D721Med (cell line): ENCODE measurements at regions not wholly inside any gene's neighbourhood (a gene's known extent, or its start where the extent isn't known, plus 50 kb on each side); places are given as distances from the start of the nearest gene placed in this dataset.

ENCODE experiments used
- DNase-seq: peaks from one replicate; pipeline ENCODE4 v3.0.0; 2011; ENCODE audit warnings: low spot score; ENCODE audit not compliant: insufficient read length
- FAIRE-seq: peaks from 2 replicates; lab custom pipeline; 2011; peaks lifted over from hg19 to GRCh38; lab: Jason Lieb, UNC
- TF ChIP-seq, protein P1 (sequence below): IDR thresholded peaks from 2 replicates; pipeline ENCODE4 v1.5.1; 2012; ENCODE audit warnings: mild to moderate bottlenecking, control low read depth; ENCODE audit not compliant: insufficient read depth; ENCODE audit errors: missing control alignments

- FAIRE-seq (no peak), DNase-seq (no peak)
Measured at GRCh38 chr3:74351213-74351612, 263.2 kb downstream of the CNTN3 start.

DNA sequence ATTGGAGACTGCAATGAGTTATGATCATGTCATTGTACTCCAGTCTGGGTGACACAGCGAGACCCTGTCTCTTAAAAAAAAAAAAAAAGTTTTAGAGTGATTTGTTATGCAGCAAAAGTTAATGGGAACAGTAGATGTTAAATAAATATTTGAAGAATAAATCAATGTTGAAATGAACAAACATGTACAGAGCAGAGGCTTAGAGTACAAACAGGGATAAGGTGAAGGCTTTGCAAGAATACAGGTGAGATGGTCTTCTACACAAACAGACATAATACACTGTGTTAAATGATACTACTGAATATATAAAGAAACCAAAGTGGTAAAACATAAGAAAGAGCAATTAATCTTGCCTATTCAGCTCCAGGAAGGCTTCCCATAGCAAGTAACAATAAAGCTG is 265.4 kb downstream of the CNTN3 start:
- DNase-seq (no peak), FAIRE-seq (peak; percentile 11)
- TF ChIP-seq, protein P1, sequence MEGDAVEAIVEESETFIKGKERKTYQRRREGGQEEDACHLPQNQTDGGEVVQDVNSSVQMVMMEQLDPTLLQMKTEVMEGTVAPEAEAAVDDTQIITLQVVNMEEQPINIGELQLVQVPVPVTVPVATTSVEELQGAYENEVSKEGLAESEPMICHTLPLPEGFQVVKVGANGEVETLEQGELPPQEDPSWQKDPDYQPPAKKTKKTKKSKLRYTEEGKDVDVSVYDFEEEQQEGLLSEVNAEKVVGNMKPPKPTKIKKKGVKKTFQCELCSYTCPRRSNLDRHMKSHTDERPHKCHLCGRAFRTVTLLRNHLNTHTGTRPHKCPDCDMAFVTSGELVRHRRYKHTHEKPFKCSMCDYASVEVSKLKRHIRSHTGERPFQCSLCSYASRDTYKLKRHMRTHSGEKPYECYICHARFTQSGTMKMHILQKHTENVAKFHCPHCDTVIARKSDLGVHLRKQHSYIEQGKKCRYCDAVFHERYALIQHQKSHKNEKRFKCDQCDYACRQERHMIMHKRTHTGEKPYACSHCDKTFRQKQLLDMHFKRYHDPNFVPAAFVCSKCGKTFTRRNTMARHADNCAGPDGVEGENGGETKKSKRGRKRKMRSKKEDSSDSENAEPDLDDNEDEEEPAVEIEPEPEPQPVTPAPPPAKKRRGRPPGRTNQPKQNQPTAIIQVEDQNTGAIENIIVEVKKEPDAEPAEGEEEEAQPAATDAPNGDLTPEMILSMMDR = no peak

More at GRCh38 chr3:74351213-74351612, 263.2 kb downstream of the CNTN3 start:
- TF ChIP-seq, protein P1 = no peak

DNA sequence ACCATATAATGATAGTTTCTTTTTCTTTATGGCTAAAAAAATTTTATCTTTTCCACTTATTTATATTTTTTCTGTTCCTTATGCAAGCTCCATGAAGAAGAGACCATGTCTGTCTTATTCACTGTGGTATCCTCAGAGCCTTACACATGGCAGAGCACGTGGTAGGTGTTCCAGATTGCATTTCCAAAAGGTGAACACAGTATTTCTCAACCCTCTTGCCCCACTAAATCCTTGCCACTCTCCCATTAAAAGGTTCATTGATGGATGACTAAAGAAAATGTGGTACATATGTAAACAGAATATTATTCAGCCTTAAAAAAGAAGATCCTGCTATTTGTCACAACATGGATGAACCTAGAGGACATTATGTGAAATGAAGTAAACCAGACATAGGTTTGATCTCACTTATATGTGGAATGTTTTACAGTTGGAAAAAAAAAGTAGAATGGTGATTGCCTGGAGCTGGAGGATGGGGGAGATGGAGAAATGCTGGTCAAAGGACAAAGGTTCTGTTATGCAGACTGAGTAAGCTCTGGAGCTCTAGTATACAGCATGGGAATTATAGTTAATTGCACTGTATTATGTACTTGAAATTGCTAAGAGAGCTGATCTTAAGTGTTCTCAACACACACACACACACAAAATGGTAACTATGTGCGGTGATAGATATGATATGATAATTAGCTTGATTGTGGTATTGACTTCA is 266.7 kb downstream of the CNTN3 start:
- TF ChIP-seq, protein P1 = no peak

DNA sequence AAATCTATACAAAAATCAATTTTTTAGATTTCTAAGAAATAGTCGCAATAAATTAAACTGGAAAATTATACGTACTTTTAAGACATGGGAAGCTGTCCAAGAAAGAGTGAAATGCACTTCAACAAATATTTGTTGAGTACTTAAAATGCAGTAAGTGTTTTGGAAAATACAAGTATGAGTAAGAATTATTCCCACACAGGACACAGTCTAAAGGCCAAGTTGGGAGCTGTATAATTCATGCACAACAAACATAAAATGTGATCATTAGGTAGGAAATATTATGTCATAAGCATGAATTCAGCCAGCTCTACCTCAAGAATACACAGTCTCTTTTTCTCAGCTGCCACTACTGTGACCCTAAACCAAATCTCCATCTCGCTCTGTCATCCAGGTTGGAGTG is 267.6 kb downstream of the CNTN3 start:
- no peak for FAIRE-seq
- DNase-seq = no peak
- TF ChIP-seq, protein P1 = no peak

More for the DNA sequence above, 266.7 kb downstream of the CNTN3 start:
- DNase-seq (no peak), FAIRE-seq (no peak)

DNA sequence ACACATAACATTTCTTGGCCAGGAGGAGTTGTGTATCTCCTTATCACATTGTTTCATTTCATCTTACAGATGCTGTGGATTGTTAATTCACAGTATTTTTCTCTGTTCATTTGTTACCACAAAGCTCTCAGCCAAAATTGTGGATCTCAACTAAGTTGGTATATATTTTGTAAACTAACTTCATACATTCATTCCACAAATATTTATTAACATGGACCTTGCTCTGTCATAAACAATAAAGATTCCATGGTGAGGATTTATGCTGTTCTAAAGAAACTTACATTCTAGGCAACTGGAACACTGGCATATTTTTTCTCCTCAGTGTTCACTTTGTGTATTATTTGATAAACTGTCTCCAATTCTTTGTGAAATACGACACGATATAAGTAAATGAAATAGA is 268.8 kb downstream of the CNTN3 start:
- TF ChIP-seq, protein P1 = no peak
- FAIRE-seq (peak; percentile 29), DNase-seq (no peak)

DNA sequence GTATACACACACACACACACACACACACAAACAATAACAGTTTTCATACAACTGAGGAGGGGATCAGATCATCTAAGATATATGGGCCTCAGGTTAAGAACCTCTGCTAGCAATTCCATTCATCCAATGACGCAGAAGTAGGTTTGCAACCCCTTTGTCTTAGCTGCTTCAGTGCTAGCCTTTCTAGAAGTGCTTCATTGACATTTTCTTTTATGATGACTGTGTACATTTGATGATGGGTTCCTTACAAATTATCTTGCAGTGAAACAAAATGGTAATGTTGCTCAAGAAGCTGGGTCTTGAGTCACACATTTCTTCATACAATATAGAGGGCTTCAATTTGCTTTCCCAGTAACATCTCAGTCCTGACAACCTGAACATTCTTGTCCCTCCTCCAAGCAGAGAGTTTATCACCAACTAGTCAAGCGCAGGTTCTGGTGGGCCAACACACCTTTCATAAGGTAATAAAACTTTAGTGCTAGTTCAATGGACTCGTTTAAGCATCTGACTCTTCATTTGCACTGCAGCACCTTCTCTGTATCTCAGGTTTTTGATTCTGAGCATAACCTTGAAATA is 269.5 kb downstream of the CNTN3 start:
- FAIRE-seq = no peak
- TF ChIP-seq, protein P1 = no peak

DNA sequence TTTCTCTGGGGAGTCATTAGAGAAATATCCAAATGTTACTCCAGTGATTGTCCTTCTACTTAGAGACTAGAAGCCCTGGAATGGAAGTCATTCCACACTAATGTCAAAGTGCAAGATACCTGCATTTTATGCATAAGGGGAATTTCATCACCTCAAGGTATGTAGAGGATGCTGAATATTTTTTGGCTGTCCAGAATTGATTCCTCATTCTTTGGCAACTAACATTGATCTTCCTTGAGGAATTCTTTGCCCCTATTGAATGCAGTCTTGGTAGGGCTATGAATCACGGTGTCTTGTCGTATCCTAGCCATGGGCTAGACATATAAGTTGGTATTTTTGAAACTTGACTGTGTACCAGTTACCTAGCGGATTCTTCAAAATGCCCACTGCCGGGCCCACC is 271.1 kb downstream of the CNTN3 start:
- TF ChIP-seq, protein P1 = no peak
- no peak for FAIRE-seq
- DNase-seq = no peak

More for the DNA sequence above, 269.5 kb downstream of the CNTN3 start:
- DNase-seq = no peak
